GM12801 (cell line): ENCODE measurements at regions not wholly inside any gene's neighbourhood (a gene's known extent, or its start where the extent isn't known, plus 50 kb on each side); places are given as distances from the start of the nearest gene placed in this dataset.

Experiments
- CTCF ChIP-seq: IDR thresholded peaks from one replicate; pipeline ENCODE4 v1.5.1; 2011; ENCODE audit warnings: control low read depth; ENCODE audit not compliant: insufficient read length; ENCODE audit errors: extremely low read depth

- no peak for TF ChIP-seq CTCF
These were observed 271.0 kb upstream of the SLC30A5 start for GRCh38 chr5:68822796-68823195.

- TF ChIP-seq CTCF: no peak
These were observed 270.5 kb upstream of the SLC30A5 start for GRCh38 chr5:68823301-68823700.

- no peak for TF ChIP-seq CTCF
These were observed 263.4 kb upstream of the SLC30A5 start for GRCh38 chr5:68830377-68830898.

- TF ChIP-seq CTCF: no peak
These were observed 259.3 kb upstream of the SLC30A5 start for GRCh38 chr5:68834491-68834981.

- TF ChIP-seq CTCF: no peak
These were observed 255.6 kb upstream of the SLC30A5 start for GRCh38 chr5:68838157-68838718.

GRCh38 chr5:68839019-68839552 is 254.7 kb upstream of the SLC30A5 start:
- TF ChIP-seq CTCF: no peak

- TF ChIP-seq CTCF: no peak
These were observed 250.0 kb upstream of the SLC30A5 start for GRCh38 chr5:68843624-68844364.
